ENCODE measurements at regions not wholly inside any gene's neighbourhood (a gene's known extent, or its start where the extent isn't known, plus 50 kb on each side); places are given as distances from the start of the nearest gene placed in this dataset.

GRCh38 chr1:47684518-47684917 lies 246.7 kb downstream of the FOXD2 start:
- Histone ChIP-seq H3K9me3 (no peaks in the 10 kb centered on the region), H3K36me3 (ENCODE audit: low read depth) (no peaks in the 10 kb centered on the region), H3K4me1 (ENCODE audit: low read depth) (no peaks in the 10 kb centered on the region), H3K4me3 (no peak overlapping the region)
- intact Hi-C loops (cut with DNase I, micrococcal nuclease) = no loop called here
- ATAC-seq (no peak), DNase-seq (no peak)
- TF ChIP-seq, protein P1, sequence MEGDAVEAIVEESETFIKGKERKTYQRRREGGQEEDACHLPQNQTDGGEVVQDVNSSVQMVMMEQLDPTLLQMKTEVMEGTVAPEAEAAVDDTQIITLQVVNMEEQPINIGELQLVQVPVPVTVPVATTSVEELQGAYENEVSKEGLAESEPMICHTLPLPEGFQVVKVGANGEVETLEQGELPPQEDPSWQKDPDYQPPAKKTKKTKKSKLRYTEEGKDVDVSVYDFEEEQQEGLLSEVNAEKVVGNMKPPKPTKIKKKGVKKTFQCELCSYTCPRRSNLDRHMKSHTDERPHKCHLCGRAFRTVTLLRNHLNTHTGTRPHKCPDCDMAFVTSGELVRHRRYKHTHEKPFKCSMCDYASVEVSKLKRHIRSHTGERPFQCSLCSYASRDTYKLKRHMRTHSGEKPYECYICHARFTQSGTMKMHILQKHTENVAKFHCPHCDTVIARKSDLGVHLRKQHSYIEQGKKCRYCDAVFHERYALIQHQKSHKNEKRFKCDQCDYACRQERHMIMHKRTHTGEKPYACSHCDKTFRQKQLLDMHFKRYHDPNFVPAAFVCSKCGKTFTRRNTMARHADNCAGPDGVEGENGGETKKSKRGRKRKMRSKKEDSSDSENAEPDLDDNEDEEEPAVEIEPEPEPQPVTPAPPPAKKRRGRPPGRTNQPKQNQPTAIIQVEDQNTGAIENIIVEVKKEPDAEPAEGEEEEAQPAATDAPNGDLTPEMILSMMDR (IDR thresholded peaks at IDR 0.05) = no peak

DNA sequence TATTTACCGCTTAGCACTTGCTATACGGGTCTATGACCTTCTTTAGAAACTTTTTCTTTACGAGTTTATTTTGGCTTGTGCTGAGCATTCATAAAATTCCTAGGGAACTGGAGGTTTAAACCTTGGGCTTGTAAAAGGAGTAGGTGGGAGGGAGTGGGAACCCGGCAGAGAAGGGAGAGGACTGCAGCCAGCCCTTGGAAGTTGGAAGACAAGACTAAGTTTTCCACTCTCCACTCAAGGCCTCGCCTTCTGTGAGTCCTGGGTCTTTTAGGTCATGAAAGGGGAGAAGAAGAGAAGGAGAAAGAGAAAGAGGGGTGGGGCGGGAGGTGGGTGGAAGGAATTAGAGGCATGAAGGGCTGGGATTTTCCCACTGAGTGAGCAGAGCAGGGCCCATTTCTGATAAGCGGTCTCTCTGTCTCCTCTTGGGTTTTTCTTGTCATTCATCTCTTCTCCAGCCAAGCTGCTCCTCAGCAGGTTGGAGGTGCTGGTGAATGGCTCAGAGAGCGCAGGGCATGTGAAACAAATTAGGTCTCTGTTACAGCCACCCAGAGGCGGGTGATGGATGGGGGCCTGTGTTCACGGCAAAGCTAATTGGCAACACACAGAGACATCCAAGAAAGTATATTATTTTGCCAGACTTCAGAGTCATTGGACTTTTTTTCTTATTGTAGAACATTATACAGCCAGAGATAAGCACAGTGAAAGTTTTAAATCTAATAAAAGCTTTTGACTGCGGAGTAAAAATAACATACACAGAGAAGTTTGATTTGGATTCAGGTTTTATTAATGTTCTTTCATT lies 247.3 kb downstream of the FOXD2 start:
- Histone ChIP-seq H3K4me1 (ENCODE audit: low read depth) (peaks cover 3% of the 10 kb centered on the region), H3K9me3 (no peaks in the 10 kb centered on the region), H3K4me3 (no peak overlapping the region), H3K36me3 (ENCODE audit: low read depth) (no peaks in the 10 kb centered on the region)
- ATAC-seq (peak; percentile 47), DNase-seq (peak in 1 of 3 donors; percentile 30)
- TF ChIP-seq, protein P1 (IDR thresholded peaks at IDR 0.05) = no peak
- intact Hi-C loops (cut with DNase I, micrococcal nuclease) = no loop called here

DNA sequence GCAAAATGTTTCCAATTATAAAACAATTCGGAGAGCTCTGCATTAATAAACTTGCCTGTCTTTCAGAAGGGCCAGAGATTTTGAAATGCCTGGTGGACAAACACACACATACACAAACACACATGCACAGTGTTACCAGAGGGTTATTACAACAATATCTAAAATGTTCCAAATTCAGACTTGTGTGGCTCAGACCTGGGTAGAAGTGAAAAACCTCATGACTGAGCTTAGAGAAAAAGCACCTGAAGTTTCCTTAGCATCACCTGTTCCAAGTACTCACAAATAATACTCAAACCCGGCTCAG lies 247.9 kb downstream of the FOXD2 start:
- Histone ChIP-seq H3K4me3 (no peak overlapping the region), H3K36me3 (ENCODE audit: low read depth) (no peaks in the 10 kb centered on the region), H3K4me1 (ENCODE audit: low read depth) (peaks cover 5% of the 10 kb centered on the region), H3K9me3 (no peaks in the 10 kb centered on the region)
- ATAC-seq = no peak
- TF ChIP-seq, protein P1 (IDR thresholded peaks at IDR 0.05) = no peak
- no peak for DNase-seq
- intact Hi-C loops (cut with DNase I, micrococcal nuclease) = no loop called here

- Histone ChIP-seq H3K36me3 (ENCODE audit: low read depth) (no peaks in the 10 kb centered on the region), H3K4me1 (ENCODE audit: low read depth) (peaks cover 5% of the 10 kb centered on the region), H3K9me3 (no peaks in the 10 kb centered on the region), H3K4me3 (no peak overlapping the region)
- TF ChIP-seq, protein P1 (IDR thresholded peaks at IDR 0.05) = no peak
- ATAC-seq (no peak), DNase-seq (no peak)
- intact Hi-C loops (cut with DNase I, micrococcal nuclease) = no loop called here
These were observed 249.1 kb downstream of the FOXD2 start for GRCh38 chr1:47686731-47687630.

GRCh38 chr1:47687631-47688460 lies 250.0 kb downstream of the FOXD2 start:
- Histone ChIP-seq H3K4me3 (no peak overlapping the region), H3K4me1 (ENCODE audit: low read depth) (peaks cover 5% of the 10 kb centered on the region), H3K9me3 (no peaks in the 10 kb centered on the region), H3K36me3 (ENCODE audit: low read depth) (no peaks in the 10 kb centered on the region)
- intact Hi-C loops (cut with DNase I, micrococcal nuclease) = no loop called here
- DNase-seq = peak in 1 of 3 donors; percentile 0
- TF ChIP-seq, protein P1 (IDR thresholded peaks at IDR 0.05) = no peak
- ATAC-seq = no peak

All from mucosa of descending colon (tissue), 3 donors.